GM18868 (cell line): ENCODE measurements at regions not wholly inside any gene's neighbourhood (a gene's known extent, or its start where the extent isn't known, plus 50 kb on each side); places are given as distances from the start of the nearest gene placed in this dataset.

Source experiments
- ATAC-seq: cut with Tn5 transposase; IDR thresholded peaks from one replicate; pipeline ENCODE4 v1.9.1; 2021; ENCODE audit warnings: mild to moderate bottlenecking, moderate library complexity; ENCODE audit not compliant: unreplicated experiment

DNA sequence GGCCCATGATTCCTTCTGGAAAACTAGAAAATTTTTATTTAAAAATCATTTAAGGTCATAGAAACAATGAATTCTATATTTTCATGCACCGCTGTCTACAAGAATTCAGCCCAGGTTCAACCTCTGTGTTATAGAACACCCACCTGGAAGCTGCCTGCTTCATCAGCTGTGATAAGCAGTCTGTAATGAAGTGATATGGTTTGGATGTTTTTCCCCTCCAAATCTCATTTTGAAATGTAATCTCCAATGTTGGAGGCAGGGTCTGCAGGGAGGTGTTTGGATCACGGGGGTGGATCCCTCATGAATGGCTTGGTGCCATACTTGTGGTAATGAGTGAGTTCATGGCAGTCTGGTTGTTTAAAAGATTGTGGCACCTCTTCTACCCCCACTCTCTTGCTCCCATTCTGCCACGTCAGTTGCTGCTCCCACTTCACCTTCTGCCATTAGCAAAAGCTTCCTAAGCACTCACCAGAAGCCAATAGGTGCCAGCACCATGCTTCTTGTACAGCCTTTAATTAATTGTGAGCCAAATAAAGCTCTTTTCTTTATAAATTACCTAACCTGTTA, 55.6 kb downstream of the MRPL32 start:
- ATAC-seq = no peak

GRCh38 chr7:42991024-42991423, 58.8 kb downstream of the MRPL32 start:
- no peak for ATAC-seq

- ATAC-seq = no peak
Measured at GRCh38 chr7:42991913-42992591, 59.9 kb downstream of the MRPL32 start.

GRCh38 chr7:42993038-42993437, 60.9 kb downstream of the MRPL32 start:
- no peak for ATAC-seq

DNA sequence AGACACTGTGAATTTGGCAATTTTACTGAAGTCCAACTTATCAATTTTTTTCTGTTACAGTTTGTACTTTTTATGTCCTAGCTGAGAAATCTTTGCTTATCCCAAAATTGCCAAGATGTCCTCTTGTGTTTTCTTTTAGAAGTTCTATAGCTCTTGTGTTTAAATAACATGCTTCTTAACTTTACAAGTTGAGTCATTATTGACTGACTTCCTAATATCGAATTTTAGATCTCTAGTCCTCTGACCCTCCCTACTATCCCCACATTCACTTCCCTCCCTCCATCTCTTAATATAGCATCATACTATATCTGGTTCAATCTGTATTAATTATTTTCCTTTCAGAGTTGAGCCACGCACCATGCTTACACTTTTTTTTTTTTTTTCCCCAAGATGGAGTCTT, 61.9 kb downstream of the MRPL32 start:
- no peak for ATAC-seq

DNA sequence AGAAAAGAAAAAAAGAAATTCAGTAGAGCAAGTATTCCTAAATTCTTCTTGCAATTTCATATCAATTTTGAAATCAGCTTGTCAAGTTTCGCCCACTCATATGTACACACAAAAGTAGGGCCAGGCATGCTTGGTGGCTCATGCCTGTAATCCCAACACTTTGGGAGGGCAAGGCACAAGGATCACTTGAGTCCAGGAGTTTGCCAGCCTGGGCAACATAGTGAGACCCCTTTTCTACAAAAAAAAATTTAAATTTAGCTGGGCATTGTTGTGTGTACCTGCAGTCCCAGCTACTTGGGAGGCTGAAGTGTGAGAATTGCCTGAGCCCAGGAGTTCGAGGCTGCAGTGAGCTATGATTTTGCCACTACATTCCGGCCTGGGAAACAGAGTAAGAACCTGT, 65.4 kb downstream of the MRPL32 start:
- no peak for ATAC-seq

GRCh38 chr7:43004082-43004481, 71.9 kb downstream of the MRPL32 start:
- no peak for ATAC-seq

GRCh38 chr7:43006008-43006407, 73.8 kb downstream of the MRPL32 start:
- no peak for ATAC-seq

GRCh38 chr7:43010061-43010460, 77.9 kb downstream of the MRPL32 start:
- ATAC-seq = no peak

- ATAC-seq = no peak
Measured at GRCh38 chr7:43011879-43012278, 79.7 kb downstream of the MRPL32 start.

DNA sequence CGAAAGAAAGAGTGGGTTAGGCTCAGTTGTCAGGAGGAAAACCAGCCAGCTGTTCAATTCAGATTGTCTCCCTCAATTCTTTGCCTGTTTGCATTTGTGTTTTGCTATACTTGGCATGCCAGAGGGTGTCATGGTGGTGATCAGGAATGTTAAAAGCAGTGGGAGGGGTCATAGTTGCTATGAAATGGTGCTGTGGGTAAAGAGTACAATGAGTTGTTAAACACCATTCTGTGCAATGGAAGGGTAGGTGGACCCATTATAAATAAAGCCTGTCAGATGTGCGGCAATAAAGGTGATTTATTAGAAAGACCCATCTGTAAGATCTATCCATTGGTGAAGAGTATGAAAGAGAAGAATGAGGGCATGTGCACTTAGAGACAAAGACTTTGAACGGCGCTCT, 82.2 kb downstream of the MRPL32 start:
- no peak for ATAC-seq

GRCh38 chr7:43015301-43015700, 83.1 kb downstream of the MRPL32 start:
- no peak for ATAC-seq

DNA sequence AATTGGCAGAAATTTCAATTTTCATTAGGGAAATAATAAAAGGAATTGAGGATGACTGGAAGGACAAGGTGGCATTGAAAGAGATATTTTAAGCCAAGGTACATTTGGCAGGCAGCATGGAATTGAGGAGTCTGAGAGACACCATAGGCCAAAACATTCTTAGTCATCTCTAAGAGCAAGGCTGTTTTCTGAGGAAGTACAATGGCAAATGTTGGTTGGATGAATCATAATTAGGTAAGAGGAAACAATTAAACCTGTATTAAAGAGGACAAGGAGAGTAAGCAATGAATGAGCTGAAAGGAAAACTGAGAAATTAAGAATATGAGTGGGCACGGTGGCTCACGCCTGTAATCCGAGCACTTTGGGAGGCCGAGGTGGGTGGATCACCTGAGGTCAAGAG, 86.3 kb downstream of the MRPL32 start:
- ATAC-seq = no peak

DNA sequence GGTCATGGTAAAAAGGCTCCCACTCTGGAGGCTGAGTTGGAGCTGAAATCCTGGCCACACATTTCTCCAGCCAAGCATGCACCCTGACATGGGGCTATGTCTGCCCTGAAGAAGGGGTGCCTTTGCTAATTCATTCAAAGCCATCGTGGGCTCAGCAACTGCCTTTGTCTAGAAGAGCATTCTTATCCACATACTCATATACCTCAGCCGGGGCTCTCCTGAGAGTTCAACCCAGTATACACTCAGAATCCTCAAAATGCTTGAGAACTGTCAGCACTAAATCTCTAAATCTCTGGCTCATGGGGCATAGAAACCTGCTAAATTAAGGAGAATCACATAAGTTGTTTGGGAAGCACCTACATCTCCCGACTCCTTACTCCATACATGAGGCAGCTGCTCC, 89.3 kb downstream of the MRPL32 start:
- no peak for ATAC-seq

GRCh38 chr7:43022008-43022407, 89.8 kb downstream of the MRPL32 start:
- ATAC-seq = no peak

- ATAC-seq = no peak
Measured at GRCh38 chr7:43033369-43033768, 79.1 kb upstream of the HECW1 start.

DNA sequence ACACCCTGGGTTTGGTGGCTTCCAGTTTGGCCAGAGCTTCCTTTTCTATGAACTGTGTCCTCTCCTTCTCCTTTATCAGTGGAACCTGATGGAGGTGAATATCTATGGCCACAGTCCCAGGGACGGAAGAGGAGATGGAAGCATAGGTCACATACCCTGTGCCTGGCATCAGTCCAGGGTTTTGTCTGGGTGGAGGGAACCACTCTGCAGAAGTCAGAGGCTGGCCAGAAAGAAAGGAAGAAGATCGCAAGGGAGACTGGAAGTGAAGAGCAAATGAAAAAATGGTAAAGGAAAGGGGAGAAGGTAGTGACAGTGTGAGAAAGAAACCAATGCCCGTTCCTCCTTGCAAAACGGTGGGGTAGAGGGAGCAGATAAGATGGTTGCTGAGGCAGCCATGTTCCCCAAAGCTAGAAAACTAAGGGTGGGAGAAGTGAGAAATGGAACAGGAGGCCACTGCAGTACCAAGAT, 77.9 kb upstream of the HECW1 start:
- no peak for ATAC-seq

- no peak for ATAC-seq
Measured at GRCh38 chr7:43037531-43037930, 74.9 kb upstream of the HECW1 start.

DNA sequence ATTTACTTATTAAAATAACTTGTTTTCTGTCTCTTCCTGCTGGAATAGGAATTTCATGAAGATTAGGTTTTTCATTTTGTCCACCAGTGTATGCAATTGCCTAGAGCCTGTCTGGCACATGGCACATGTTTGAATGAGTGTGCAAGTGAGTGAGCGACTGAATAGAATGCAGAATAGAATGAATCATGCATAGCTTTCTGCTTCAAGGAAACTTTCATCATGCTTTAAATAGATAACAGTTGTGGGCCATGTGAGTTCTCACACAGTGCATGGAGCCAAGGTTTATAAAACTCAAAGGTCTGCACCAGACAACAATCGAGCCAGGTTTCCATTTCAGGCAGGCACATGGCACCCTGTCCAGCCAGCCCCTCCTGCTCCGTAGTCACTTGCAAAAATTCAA, 74.2 kb upstream of the HECW1 start:
- no peak for ATAC-seq

DNA sequence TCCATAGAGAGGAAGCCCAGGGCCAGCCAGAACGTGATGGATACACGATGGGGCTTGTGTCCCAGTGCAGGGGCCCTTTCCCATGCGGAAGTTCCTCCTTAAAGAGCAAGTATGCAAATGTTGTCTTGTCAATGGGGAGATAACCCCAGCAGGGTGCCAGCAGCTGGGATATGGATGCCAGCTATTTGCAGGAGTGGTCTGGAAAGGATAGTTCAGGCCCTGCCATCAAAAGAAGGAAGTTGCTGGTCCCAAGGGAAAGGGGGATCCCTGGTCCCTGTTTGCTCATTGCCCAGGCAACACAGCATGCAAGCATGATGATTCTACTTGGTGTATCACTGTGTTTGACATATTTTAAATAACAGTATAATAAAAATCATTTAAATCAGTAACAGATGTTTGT, 73.1 kb upstream of the HECW1 start:
- ATAC-seq = no peak

DNA sequence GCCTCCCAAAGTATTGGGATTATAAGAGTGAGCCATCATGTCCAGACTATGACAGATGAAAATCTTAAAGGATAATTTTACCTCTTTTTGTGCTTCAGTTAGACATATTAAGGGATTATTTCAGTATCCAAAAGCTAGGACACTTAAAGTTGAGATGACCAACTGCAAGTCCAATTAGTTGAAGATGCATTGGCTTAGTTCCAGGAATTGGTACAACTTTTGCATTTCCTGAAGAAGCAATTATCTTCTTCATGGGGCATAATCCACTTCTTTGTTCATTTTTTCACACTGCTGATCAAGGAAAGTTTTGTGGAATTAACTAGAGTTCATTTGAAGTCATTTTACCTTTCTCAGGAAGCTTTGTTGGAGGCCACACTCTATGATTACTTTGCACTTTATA, 72.0 kb upstream of the HECW1 start:
- ATAC-seq = no peak

GRCh38 chr7:43041105-43041504, 71.3 kb upstream of the HECW1 start:
- ATAC-seq = no peak

DNA sequence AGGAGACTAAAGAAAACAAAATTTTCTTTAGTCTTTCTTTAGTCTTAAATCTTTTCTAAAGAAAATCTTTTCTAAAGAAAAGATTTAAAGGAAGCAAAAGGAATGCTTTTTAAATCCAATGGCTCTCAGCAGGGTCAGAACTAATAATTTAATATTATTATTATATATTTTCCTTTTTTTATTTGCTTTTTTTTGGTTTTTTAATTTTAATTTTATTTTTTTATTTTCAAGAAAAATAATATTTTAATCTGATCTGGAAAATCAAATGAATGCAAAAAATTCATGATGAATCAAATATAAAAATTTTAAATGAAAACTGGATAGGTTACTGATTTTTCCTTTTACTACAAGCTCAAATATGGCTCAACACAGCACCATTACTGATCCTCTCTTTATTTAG, 70.7 kb upstream of the HECW1 start:
- no peak for ATAC-seq
